ENCODE measurements at regions not wholly inside any gene's neighbourhood (a gene's known extent, or its start where the extent isn't known, plus 50 kb on each side); places are given as distances from the start of the nearest gene placed in this dataset.

GRCh38 chr3:150142936-150143335 is 172.2 kb upstream of the PFN2 start:
- Histone ChIP-seq H3K9me3 (ENCODE audit: control insufficient read depth, insufficient read depth, low read length) (no peaks in the 10 kb centered on the region), H3K4ac (ENCODE audit: low read depth, low read length) (no peak overlapping the region), H2BK5ac (ENCODE audit: low read depth, low read length, poor library complexity, severe bottlenecking) (no peak overlapping the region), H3K27me3 (ENCODE audit: control insufficient read depth, insufficient read depth, low read length) (no peaks in the 10 kb centered on the region), H3K14ac (replicated peaks; ENCODE audit: low read depth, low read length) (no peak overlapping the region), H3K79me1 (ENCODE audit: low read depth in 1 of 2, low read length in 2 of 2) (no peaks in the 10 kb centered on the region), H3K56ac (ENCODE audit: extremely low read depth, insufficient read depth, low read length) (no peak overlapping the region), H4K91ac (ENCODE audit: insufficient read depth, low read depth, low read length) (no peak overlapping the region), H2AK5ac (ENCODE audit: low read depth, low read length) (no peak overlapping the region), H3K4me2 (ENCODE audit: low read depth, low read length) (no peak overlapping the region), H3K18ac (ENCODE audit: low read depth, low read length) (no peak overlapping the region), H3K4me1 (ENCODE audit: control insufficient read depth, insufficient read depth, low read length) (peaks cover 11% of the 10 kb centered on the region), H3K9ac (ENCODE audit: low read depth, low read length) (no peak overlapping the region), H2BK120ac (ENCODE audit: low read depth, low read length) (no peak overlapping the region), H4K8ac (ENCODE audit: low read depth in 2 of 2, low read length in 2 of 2) (no peak overlapping the region), H3K4me3 (ENCODE audit: insufficient read depth, low read depth, low read length) (no peak overlapping the region), H3K36me3 (ENCODE audit: control insufficient read depth, insufficient read depth, low read length) (no peaks in the 10 kb centered on the region), H4K5ac (ENCODE audit: low read depth, low read length) (no peak overlapping the region), H2AK9ac (replicated peaks; ENCODE audit: low read depth, low read length, poor library complexity) (no peak overlapping the region), H4K20me1 (ENCODE audit: insufficient read depth, low read length) (no peaks in the 10 kb centered on the region; the same call in 1 of the 2 replicates), H2BK20ac (ENCODE audit: low read depth, low read length) (no peak overlapping the region), H3K23ac (ENCODE audit: low read depth, low read length) (no peak overlapping the region), H2AFZ (replicated peaks; ENCODE audit: low read length, poor library complexity) (no peak overlapping the region), H2BK15ac (ENCODE audit: low read depth, low read length) (no peak overlapping the region), H3K9me1 (ENCODE audit: insufficient read depth, low read length) (peaks cover 10% of the 10 kb centered on the region; the same call in 1 of the 2 replicates), H3K27ac (ENCODE audit: insufficient read depth, low read length) (no peak overlapping the region)
- ChIA-PET POLR2A (ENCODE audit: unreplicated experiment) (no interaction called here), CTCF (no interaction called here)
- BruUV-seq (replicated peaks): no TSS peak
- in situ Hi-C loops (cut with MboI; ENCODE audit: low sequenced_read_pairs) (no loop called here), intact Hi-C loops (cut with micrococcal nuclease) (no loop called here), dilution Hi-C loops (cut with HindIII; ENCODE audit: low sequenced_read_pairs, unreplicated experiment) (no loop called here)
- no peak for DNase-seq
- no peak for ATAC-seq (ENCODE audit: low read depth)
- TF ChIP-seq CEBPB (IDR thresholded peaks at IDR 0.05; ENCODE audit: low read depth, low read length) (no peak), RCOR1 (IDR thresholded peaks at IDR 0.05; ENCODE audit: insufficient replicate concordance, low read length) (no peak), BHLHE40 (IDR thresholded peaks at IDR 0.05; ENCODE audit: low read depth, low read length) (no peak), SMC3 (IDR thresholded peaks at IDR 0.05; ENCODE audit: low read depth, low read length) (no peak), USF2 (IDR thresholded peaks at IDR 0.05; ENCODE audit: low read depth, low read length) (no peak), MAZ (IDR thresholded peaks at IDR 0.05; ENCODE audit: borderline replicate concordance, low read depth, low read length) (no peak), FOS (IDR thresholded peaks at IDR 0.05; ENCODE audit: low read depth, low read length) (no peak), MXI1 (IDR thresholded peaks at IDR 0.05; ENCODE audit: borderline replicate concordance, low read depth, low read length) (no peak)

Data from IMR-90 (cell line).